Activated naive CD4-positive, alpha-beta T cell treated with Interleukin-2 at 50 U/mL for 16 hours (primary cell): ENCODE measurements at regions not wholly inside any gene's neighbourhood (a gene's known extent, or its start where the extent isn't known, plus 50 kb on each side); places are given as distances from the start of the nearest gene placed in this dataset.
"Not testable (repeated sequence)": the region's sequence is repeated elsewhere in the genome, so short reads cannot be mapped to it uniquely, and the experiment has no call there.

Source experiments
- DNase-seq: peaks from one replicate; pipeline ENCODE4 v3.0.0-alpha.2; 2020

GRCh38 chr2:67572721-67573435 is 175.7 kb downstream of the ETAA1 start:
- DNase-seq = no peak

- DNase-seq = no peak
Measured at GRCh38 chr2:67574230-67574629, 177.1 kb downstream of the ETAA1 start.

- no peak for DNase-seq
Measured at GRCh38 chr2:67576226-67576625, 179.1 kb downstream of the ETAA1 start.

- DNase-seq = no peak
Measured at GRCh38 chr2:67576991-67577390, 179.9 kb downstream of the ETAA1 start.

- no peak for DNase-seq
Measured at GRCh38 chr2:67579216-67579615, 182.1 kb downstream of the ETAA1 start.

- DNase-seq = no peak
Measured at GRCh38 chr2:67579806-67580205, 182.7 kb downstream of the ETAA1 start.

- no peak for DNase-seq
Measured at GRCh38 chr2:67581751-67582150, 184.6 kb downstream of the ETAA1 start.

GRCh38 chr2:67583185-67583584 is 186.1 kb downstream of the ETAA1 start:
- no peak for DNase-seq

- DNase-seq = no peak
Measured at GRCh38 chr2:67585400-67585799, 188.3 kb downstream of the ETAA1 start.

GRCh38 chr2:67589121-67589520 is 192.0 kb downstream of the ETAA1 start:
- DNase-seq = not testable (repeated sequence)

GRCh38 chr2:67594522-67594921 is 197.4 kb downstream of the ETAA1 start:
- not testable (repeated sequence) for DNase-seq

GRCh38 chr2:67596871-67597270 is 199.7 kb downstream of the ETAA1 start:
- no peak for DNase-seq

GRCh38 chr2:67599561-67599960 is 202.4 kb downstream of the ETAA1 start:
- no peak for DNase-seq

- no peak for DNase-seq
Measured at GRCh38 chr2:67600222-67600871, 203.2 kb downstream of the ETAA1 start.

GRCh38 chr2:67600946-67601345 is 203.8 kb downstream of the ETAA1 start:
- no peak for DNase-seq

GRCh38 chr2:67604360-67604759 is 207.2 kb downstream of the ETAA1 start:
- no peak for DNase-seq

- no peak for DNase-seq
Measured at GRCh38 chr2:67612576-67613042, 215.5 kb downstream of the ETAA1 start.

- DNase-seq = no peak
Measured at GRCh38 chr2:67613227-67613626, 216.1 kb downstream of the ETAA1 start.

GRCh38 chr2:67614454-67614853 is 217.3 kb downstream of the ETAA1 start:
- no peak for DNase-seq

- DNase-seq = no peak
Measured at GRCh38 chr2:67616749-67617148, 219.6 kb downstream of the ETAA1 start.

- no peak for DNase-seq
Measured at GRCh38 chr2:67619204-67619603, 222.1 kb downstream of the ETAA1 start.

GRCh38 chr2:67623741-67624140 is 226.6 kb downstream of the ETAA1 start:
- not testable (repeated sequence) for DNase-seq

GRCh38 chr2:67625178-67625577 is 228.0 kb downstream of the ETAA1 start:
- no peak for DNase-seq

- no peak for DNase-seq
Measured at GRCh38 chr2:67625690-67626475, 228.8 kb downstream of the ETAA1 start.
